H9 (cell line): ENCODE measurements at regions not wholly inside any gene's neighbourhood (a gene's known extent, or its start where the extent isn't known, plus 50 kb on each side); places are given as distances from the start of the nearest gene placed in this dataset.

Source experiments
- DNase-seq: peaks from one replicate; pipeline ENCODE4 v3.0.0-alpha.2; 2017
- H2AFZ ChIP-seq: one replicate; pipeline ENCODE4 v1.6.1; 2013; ENCODE audit warnings: mild to moderate bottlenecking, low read length, control low read depth, moderate library complexity
- H2AK5ac ChIP-seq: 2 replicates; pipeline ENCODE4 v1.6.1; 2013; ENCODE audit warnings: low read length, control low read depth, mixed read lengths; ENCODE audit not compliant: insufficient read length
- H2BK120ac ChIP-seq: one replicate; pipeline ENCODE4 v1.6.1; 2013; ENCODE audit warnings: low read depth, mild to moderate bottlenecking, low read length, control low read depth, inconsistent platforms; ENCODE audit not compliant: poor library complexity, severe bottlenecking
- H2BK12ac ChIP-seq: 2 replicates; pipeline ENCODE4 v1.6.1; 2013; ENCODE audit warnings: low read length, control low read depth, mixed read lengths, low read depth; ENCODE audit not compliant: insufficient read length
- H2BK15ac ChIP-seq: 2 replicates; pipeline ENCODE4 v1.6.1; 2013; ENCODE audit warnings: low read depth, low read length, control low read depth
- H2BK20ac ChIP-seq: one replicate; pipeline ENCODE4 v1.6.1; 2013; ENCODE audit warnings: low read depth, mild to moderate bottlenecking, low read length, control low read depth, inconsistent platforms; ENCODE audit not compliant: poor library complexity, severe bottlenecking
- H2BK5ac ChIP-seq: 2 replicates; pipeline ENCODE4 v1.6.1; 2013; ENCODE audit warnings: low read length, control low read depth, mixed read lengths; ENCODE audit not compliant: insufficient read length
- H3K14ac ChIP-seq: 2 replicates; pipeline ENCODE4 v1.6.1; 2013; ENCODE audit warnings: low read length, control low read depth; ENCODE audit not compliant: insufficient read depth
- H3K18ac ChIP-seq: 2 replicates; pipeline ENCODE4 v1.6.1; 2013; ENCODE audit warnings: low read depth, mild to moderate bottlenecking, mixed read lengths, low read length, control low read depth; ENCODE audit not compliant: insufficient read length
- H3K23ac ChIP-seq: 2 replicates; pipeline ENCODE4 v1.6.1; 2013; ENCODE audit warnings: low read length, control low read depth, mixed read lengths, low read depth; ENCODE audit not compliant: insufficient read length
- H3K23me2 ChIP-seq: 2 replicates; pipeline ENCODE4 v1.6.1; 2013; ENCODE audit warnings: low read depth, mild to moderate bottlenecking, mixed read lengths, low read length, control low read depth; ENCODE audit not compliant: insufficient read length, poor library complexity, severe bottlenecking
- H3K27ac ChIP-seq: 2 replicates; pipeline ENCODE4 v1.5.1; 2013; ENCODE audit warnings: low read length, control low read depth, mixed read lengths, low read depth; ENCODE audit not compliant: insufficient read length
- H3K27me3 ChIP-seq: 2 replicates; pipeline ENCODE4 v1.6.1; 2013; ENCODE audit warnings: low read length, control low read depth, inconsistent platforms; ENCODE audit not compliant: insufficient read depth
- H3K4ac ChIP-seq: 2 replicates; pipeline ENCODE4 v1.6.1; 2013; ENCODE audit warnings: low read depth, mild to moderate bottlenecking, control low read depth, inconsistent platforms, low read length, moderate library complexity
- H3K4me1 ChIP-seq: 2 replicates; pipeline ENCODE4 v1.6.1; 2013; ENCODE audit warnings: low read length, control low read depth, inconsistent platforms; ENCODE audit not compliant: insufficient read depth
- H3K4me2 ChIP-seq: 2 replicates; pipeline ENCODE4 v1.6.1; 2013; ENCODE audit warnings: low read length, control low read depth, mixed read lengths; ENCODE audit not compliant: insufficient read length, insufficient read depth
- H3K56ac ChIP-seq: 2 replicates; pipeline ENCODE4 v1.6.1; 2013; ENCODE audit warnings: low read depth, mild to moderate bottlenecking, mixed read lengths, low read length, control low read depth; ENCODE audit not compliant: insufficient read length
- H3K79me1 ChIP-seq: 2 replicates; pipeline ENCODE4 v1.6.1; 2013; ENCODE audit warnings: low read depth, mild to moderate bottlenecking, moderate library complexity, low read length, control low read depth, inconsistent platforms; ENCODE audit not compliant: insufficient read depth, poor library complexity, severe bottlenecking
- H3K79me2 ChIP-seq: 2 replicates; pipeline ENCODE4 v1.6.1; 2013; ENCODE audit warnings: low read length, control low read depth, inconsistent platforms; ENCODE audit not compliant: insufficient read depth
- H3K9ac ChIP-seq: 2 replicates; pipeline ENCODE4 v1.6.1; 2013; ENCODE audit warnings: low read length, control low read depth, mixed read lengths; ENCODE audit not compliant: insufficient read length; ENCODE audit errors: extremely low read depth
- H3K9me3 ChIP-seq: one replicate; pipeline ENCODE4 v1.6.1; 2013; ENCODE audit warnings: low read depth, low read length, inconsistent platforms; ENCODE audit not compliant: control insufficient read depth
- H3T11ph ChIP-seq: one replicate; pipeline ENCODE4 v1.6.1; 2013; ENCODE audit warnings: mild to moderate bottlenecking, low read length, control low read depth, inconsistent platforms
- H4K20me1 ChIP-seq: one replicate; pipeline ENCODE4 v1.6.1; 2013; ENCODE audit not compliant: control insufficient read depth, insufficient read length, insufficient read depth
- H4K5ac ChIP-seq: 2 replicates; pipeline ENCODE4 v1.6.1; 2013; ENCODE audit warnings: low read depth, mild to moderate bottlenecking, mixed read lengths, low read length, control low read depth; ENCODE audit not compliant: insufficient read length
- H4K8ac ChIP-seq: replicated peaks from 2 replicates; pipeline ENCODE4 v1.6.1; 2013; ENCODE audit warnings: low read length, control low read depth, mixed read lengths, low read depth; ENCODE audit not compliant: insufficient read length
- H4K91ac ChIP-seq: 2 replicates; pipeline ENCODE4 v1.6.1; 2013; ENCODE audit warnings: low read depth, mild to moderate bottlenecking, moderate library complexity, mixed read lengths, low read length, control low read depth; ENCODE audit not compliant: insufficient read length
- H3K27ac Mint-ChIP-seq, 3 experiments: 2 replicates in 2 of 3; 3 replicates in 1 of 3; pipeline ENCODE4 v1.8.0; 2020 to 2021; ENCODE audit warnings: mixed read lengths in 3 of 3, mild to moderate bottlenecking in 1 of 3, moderate library complexity in 1 of 3
- H3K27me3 Mint-ChIP-seq: 2 replicates; pipeline ENCODE4 v1.8.0; 2021; ENCODE audit warnings: low read depth, mild to moderate bottlenecking, moderate library complexity, mixed read lengths
- H3K36me3 Mint-ChIP-seq, 3 experiments: 2 replicates in 2 of 3; 3 replicates in 1 of 3; pipeline ENCODE4 v1.8.0; 2020 to 2021; ENCODE audit warnings: low read depth in 3 of 3, mixed read lengths in 3 of 3; ENCODE audit not compliant: insufficient read depth in 1 of 3
- H3K4me1 Mint-ChIP-seq, 2 experiments: 2 replicates each; pipeline ENCODE4 v1.8.0; 2020; ENCODE audit warnings: mixed read lengths in 2 of 2
- H3K4me3 Mint-ChIP-seq, 2 experiments: 2 replicates in 1 of 2; 3 replicates in 1 of 2; pipeline ENCODE4 v1.8.0; 2020 to 2021; ENCODE audit warnings: mild to moderate bottlenecking in 2 of 2, mixed read lengths in 2 of 2, moderate library complexity in 1 of 2
- H3K9me3 Mint-ChIP-seq, 2 experiments: 2 replicates in 1 of 2; 3 replicates in 1 of 2; pipeline ENCODE4 v1.8.0; 2020; ENCODE audit warnings: mild to moderate bottlenecking in 2 of 2, mixed read lengths in 2 of 2, moderate library complexity in 1 of 2
- CTCF ChIP-seq: fragments of 200-600 bp; sonication (generic); conservative IDR thresholded peaks from 3 replicates; pipeline ENCODE4 v1.8.0; 2021; ENCODE audit warnings: antibody characterized with exemption, mild to moderate bottlenecking
- WGBS: extraction: QIAGEN DNeasy Blood & Tissue Kit; methylation state at CpG from one replicate; pipeline ENCODE4 v1.1.7; 2013; ENCODE audit warnings: missing lambda C conversion rate, low lambda C conversion rate, mixed read lengths; ENCODE audit not compliant: insufficient read length; ENCODE audit errors: extremely low coverage; 5-methylcytosine and 5-hydroxymethylcytosine counted together

- Histone ChIP-seq H3K27me3 (no peaks in the 10 kb centered on the region), H4K91ac (no peak overlapping the region), H2BK120ac (no peak overlapping the region), H2AFZ (no peak overlapping the region), H2AK5ac (no peak overlapping the region), H2BK12ac (no peak overlapping the region), H3K23ac (no peak overlapping the region), H2BK15ac (no peak overlapping the region), H4K8ac (no peak overlapping the region), H3T11ph (no peak overlapping the region), H3K18ac (no peak overlapping the region), H3K4me1 (no peaks in the 10 kb centered on the region), H4K5ac (no peak overlapping the region), H2BK20ac (no peak overlapping the region), H4K20me1 (no peaks in the 10 kb centered on the region), H3K14ac (no peak overlapping the region), H3K4ac (no peak overlapping the region), H3K9ac (no peak overlapping the region), H2BK5ac (no peak overlapping the region), H3K9me3 (no peaks in the 10 kb centered on the region), H3K79me2 (no peaks in the 10 kb centered on the region), H3K27ac (no peak overlapping the region), H3K23me2 (no peaks in the 10 kb centered on the region), H3K79me1 (no peaks in the 10 kb centered on the region), H3K56ac (no peak overlapping the region), H3K4me2 (no peak overlapping the region)
- peaks cover 0 to 5% (median 5%) of the 10 kb centered on the region in 3 experiments; a peak in 4 of 7 replicates for H3K36me3 Mint-ChIP-seq
- peaks cover 10 to 15% of the 10 kb centered on the region in 2 experiments for H3K4me1 Mint-ChIP-seq
- WGBS: no CpG with 5 or more reads among the region's 1 CpG
- no peak for TF ChIP-seq CTCF
- H3K9me3 Mint-ChIP-seq: peaks cover 6 to 7% of the 10 kb centered on the region in 2 experiments
- DNase-seq: no peak
- H3K27me3 Mint-ChIP-seq: no peaks in the 10 kb centered on the region
- H3K4me3 Mint-ChIP-seq: no peak overlapping the region
- no peak overlapping the region for H3K27ac Mint-ChIP-seq
Measured at GRCh38 chr4:81577392-81577791, 105.7 kb upstream of the RASGEF1B start.
